Spleen (tissue), 11 donors: ENCODE measurements at regions not wholly inside any gene's neighbourhood (a gene's known extent, or its start where the extent isn't known, plus 50 kb on each side); places are given as distances from the start of the nearest gene placed in this dataset.

ENCODE experiments used
- DNase-seq: peaks from one replicate; pipeline ENCODE4 v3.0.0-alpha.2; 2020
- H3K27ac ChIP-seq, 8 donors: fragments of 200-600 bp; sonication (generic) in 7 of 8; 1 replicate in 4 of 8; 2 replicates in 4 of 8; pipeline versions ENCODE4 v1.5.0 to v1.8.0; 2016 to 2021; ENCODE audit warnings: inconsistent platforms in 4 of 8, mild to moderate bottlenecking in 4 of 8, moderate library complexity in 1 of 8
- H3K27me3 ChIP-seq, 7 donors: fragments of 200-600 bp; sonication (generic) in 6 of 7; replicated peaks in 1 of 7; 1 replicate in 4 of 7; 2 replicates in 3 of 7; pipeline versions ENCODE4 v1.5.0 to v1.8.0; 2016 to 2021; ENCODE audit warnings: inconsistent platforms in 3 of 7, mild to moderate bottlenecking in 1 of 7
- H3K36me3 ChIP-seq, 6 donors: fragments of 200-600 bp; sonication (generic) in 5 of 6; 1 replicate in 4 of 6; 2 replicates in 2 of 6; pipeline versions ENCODE4 v1.5.0 to v1.8.0; 2016 to 2021; ENCODE audit warnings: inconsistent platforms in 2 of 6
- H3K4me1 ChIP-seq, 6 donors: fragments of 200-600 bp; sonication (generic) in 5 of 6; 1 replicate in 3 of 6; 2 replicates in 3 of 6; pipeline versions ENCODE4 v1.5.0 to v1.8.0; 2016 to 2021; ENCODE audit warnings: inconsistent platforms in 3 of 6
- H3K4me3 ChIP-seq, 8 donors: fragments of 200-600 bp; sonication (generic) in 7 of 8; 1 replicate in 4 of 8; 2 replicates in 4 of 8; pipeline versions ENCODE4 v1.5.0 to v1.8.0; 2016 to 2021; ENCODE audit warnings: inconsistent platforms in 4 of 8, mild to moderate bottlenecking in 4 of 8, moderate library complexity in 2 of 8
- H3K9me3 ChIP-seq, 8 donors: fragments of 200-600 bp; sonication (generic) in 7 of 8; 1 replicate in 4 of 8; 2 replicates in 4 of 8; pipeline versions ENCODE4 v1.5.0 to v1.8.0; 2016 to 2021; ENCODE audit warnings: inconsistent platforms in 4 of 8
- CTCF ChIP-seq, 11 experiments: fragments of 200-600 bp in 7 of 11; fragments of 450-650 bp in 4 of 11; sonication (generic) in 4 of 11; IDR thresholded peaks in 8 of 11; conservative IDR thresholded peaks in 3 of 11; 1 replicate in 7 of 11; 2 replicates in 4 of 11; pipeline versions ENCODE4 v1.4.0 to v1.8.0; 2016 to 2021; ENCODE audit warnings: antibody characterized with exemption in 11 of 11, inconsistent platforms in 4 of 11, mild to moderate bottlenecking in 1 of 11
- POLR2A ChIP-seq, 3 donors: fragments of 450-650 bp; IDR thresholded peaks; one replicate each; pipeline ENCODE4 v1.5.1; 2017; ENCODE audit warnings: antibody characterized with exemption in 3 of 3, mild to moderate bottlenecking in 1 of 3
- POLR2AphosphoS5 ChIP-seq, 3 donors: sonication (generic); formaldehyde crosslinking; IDR thresholded peaks; one replicate each; pipeline ENCODE4 v1.5.1; 2017; ENCODE audit warnings: antibody characterized with exemption in 3 of 3
- WGBS, 5 donors: extraction: QIAGEN DNeasy Blood & Tissue Kit in 3 of 5; methylation state at CpG; one replicate each; pipeline versions ENCODE4 v1.1.5 to v1.1.7; 2013 to 2018; 5-methylcytosine and 5-hydroxymethylcytosine counted together
- intact Hi-C: fragments of 100-400 bp; cut with DNase I; formaldehyde crosslinking; loops from one replicate; pipeline ENCODE4 v1.15.0; 2023; ENCODE audit warnings: low total_unique reads
- donor health status: healthy with polysubstance abuse.
- donor health status: DM: no; HTN: no; CAD: no; lungs with moderate emphysema.
- donor health status: DM: no; HTN: no; CAD: no.
- donor health status: Bipolar disorder and iron deficiency.
- donor health status: healthy.
- donor health status: DM: no; HTN: no; CAD: no.
- donor health status: DM: yes; HTN: yes; CAD: no.

- no peak for DNase-seq
- TF ChIP-seq POLR2AphosphoS5 (IDR thresholded peaks at IDR 0.05) (no peak), POLR2A (IDR thresholded peaks at IDR 0.05) (no peak), CTCF (IDR thresholded peaks at IDR 0.05 in 8 of 11, conservative IDR thresholded peaks at IDR 0.05 in 3 of 11) (no peak)
- intact Hi-C loops: no loop called here
- peaks cover 0 to 6% (median 0%) of the 10 kb centered on the region in 7 donors for H3K27me3 ChIP-seq
- H3K4me3 ChIP-seq: no peak overlapping the region
- H3K4me1 ChIP-seq: no peaks in the 10 kb centered on the region
- H3K36me3 ChIP-seq: no peaks in the 10 kb centered on the region
- whole genome bisulfite sequencing, 5 donors: 63 to 89% (median 80%) methylated on average over 3 of the region's 3 CpGs
- no peak overlapping the region for H3K27ac ChIP-seq
- H3K9me3 ChIP-seq: peaks cover 0 to 10% (median 6%) of the 10 kb centered on the region in 8 donors
Measured at GRCh38 chr12:105698075-105698474, 367.6 kb downstream of the C12orf75 start.

GRCh38 chr12:105699209-105699608 lies 368.7 kb downstream of the C12orf75 start:
- Histone ChIP-seq H3K36me3 (no peaks in the 10 kb centered on the region), H3K27me3 (peaks cover 0 to 12% (median 0%) of the 10 kb centered on the region in 7 donors), H3K9me3 (peaks cover 0 to 8% (median 6%) of the 10 kb centered on the region in 8 donors), H3K4me3 (no peak overlapping the region), H3K27ac (no peak overlapping the region), H3K4me1 (no peaks in the 10 kb centered on the region)
- WGBS, 5 donors: 91 to 95% (median 93%) methylated on average over 1 of the region's 1 CpG
- no peak for TF ChIP-seq CTCF (IDR thresholded peaks at IDR 0.05 in 8 of 11, conservative IDR thresholded peaks at IDR 0.05 in 3 of 11)
- no peak for TF ChIP-seq POLR2A (IDR thresholded peaks at IDR 0.05)
- TF ChIP-seq POLR2AphosphoS5 (IDR thresholded peaks at IDR 0.05): no peak
- DNase-seq: no peak
- intact Hi-C loops: no loop called here

- 55 to 81% (median 76%) methylated on average over 6 of the region's 6 CpGs for WGBS, 5 donors
- intact Hi-C loops: no loop called here
- Histone ChIP-seq H3K4me1 (no peaks in the 10 kb centered on the region), H3K9me3 (no peaks in the 10 kb centered on the region), H3K27ac (no peak overlapping the region), H3K36me3 (no peaks in the 10 kb centered on the region), H3K27me3 (peaks cover 0 to 12% (median 0%) of the 10 kb centered on the region in 7 donors), H3K4me3 (no peak overlapping the region)
- DNase-seq: no peak
- no peak for TF ChIP-seq CTCF (IDR thresholded peaks at IDR 0.05 in 8 of 11, conservative IDR thresholded peaks at IDR 0.05 in 3 of 11)
- no peak for TF ChIP-seq POLR2AphosphoS5 (IDR thresholded peaks at IDR 0.05)
- TF ChIP-seq POLR2A (IDR thresholded peaks at IDR 0.05): no peak
Measured at GRCh38 chr12:105704787-105705186, 374.3 kb downstream of the C12orf75 start.

- intact Hi-C loops: no loop called here
- H3K27ac ChIP-seq: no peak overlapping the region
- 79 to 86% (median 80%) methylated on average over 8 of the region's 8 CpGs for WGBS, 5 donors
Measured at GRCh38 chr12:105705235-105705634, 374.7 kb downstream of the C12orf75 start.

More at GRCh38 chr12:105705235-105705634, 374.7 kb downstream of the C12orf75 start:
- Histone ChIP-seq H3K4me3 (no peak overlapping the region), H3K27me3 (peaks cover 0 to 12% (median 0%) of the 10 kb centered on the region in 7 donors), H3K4me1 (no peaks in the 10 kb centered on the region), H3K9me3 (no peaks in the 10 kb centered on the region), H3K36me3 (no peaks in the 10 kb centered on the region)
- DNase-seq: no peak
- TF ChIP-seq CTCF (IDR thresholded peaks at IDR 0.05 in 8 of 11, conservative IDR thresholded peaks at IDR 0.05 in 3 of 11) (no peak), POLR2A (IDR thresholded peaks at IDR 0.05) (no peak), POLR2AphosphoS5 (IDR thresholded peaks at IDR 0.05) (no peak)
